ENCODE measurements at regions not wholly inside any gene's neighbourhood (a gene's known extent, or its start where the extent isn't known, plus 50 kb on each side); places are given as distances from the start of the nearest gene placed in this dataset.

GRCh38 chr10:31617133-31617532 lies 298.1 kb downstream of the ZEB1 start:
- H3K27ac ChIP-seq, result no peak overlapping the region
- TF ChIP-seq ZFX (IDR thresholded peaks at IDR 0.05), result no peak
- TF ChIP-seq, protein P1, sequence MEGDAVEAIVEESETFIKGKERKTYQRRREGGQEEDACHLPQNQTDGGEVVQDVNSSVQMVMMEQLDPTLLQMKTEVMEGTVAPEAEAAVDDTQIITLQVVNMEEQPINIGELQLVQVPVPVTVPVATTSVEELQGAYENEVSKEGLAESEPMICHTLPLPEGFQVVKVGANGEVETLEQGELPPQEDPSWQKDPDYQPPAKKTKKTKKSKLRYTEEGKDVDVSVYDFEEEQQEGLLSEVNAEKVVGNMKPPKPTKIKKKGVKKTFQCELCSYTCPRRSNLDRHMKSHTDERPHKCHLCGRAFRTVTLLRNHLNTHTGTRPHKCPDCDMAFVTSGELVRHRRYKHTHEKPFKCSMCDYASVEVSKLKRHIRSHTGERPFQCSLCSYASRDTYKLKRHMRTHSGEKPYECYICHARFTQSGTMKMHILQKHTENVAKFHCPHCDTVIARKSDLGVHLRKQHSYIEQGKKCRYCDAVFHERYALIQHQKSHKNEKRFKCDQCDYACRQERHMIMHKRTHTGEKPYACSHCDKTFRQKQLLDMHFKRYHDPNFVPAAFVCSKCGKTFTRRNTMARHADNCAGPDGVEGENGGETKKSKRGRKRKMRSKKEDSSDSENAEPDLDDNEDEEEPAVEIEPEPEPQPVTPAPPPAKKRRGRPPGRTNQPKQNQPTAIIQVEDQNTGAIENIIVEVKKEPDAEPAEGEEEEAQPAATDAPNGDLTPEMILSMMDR (conservative IDR thresholded peaks at IDR 0.05), result no peak

DNA sequence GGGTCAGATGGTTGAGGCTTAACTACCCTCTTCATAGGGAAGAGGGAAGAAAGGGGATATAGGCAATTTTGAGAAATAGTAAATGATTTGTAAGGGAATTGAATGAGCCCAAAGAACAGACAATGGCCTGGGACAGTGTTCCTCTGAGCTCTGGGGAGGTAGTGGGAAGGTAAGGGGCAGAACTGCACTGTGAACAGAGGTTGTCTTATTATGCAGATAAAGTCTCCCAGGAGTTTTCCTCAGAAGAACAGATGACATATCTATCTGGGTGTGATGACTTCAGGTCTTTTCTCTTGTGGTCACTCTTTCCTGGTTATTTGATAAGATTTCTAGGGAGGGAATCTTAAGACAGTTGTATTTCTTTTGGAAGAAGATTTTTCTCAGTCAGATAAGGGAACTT lies 296.1 kb downstream of the ZEB1 start:
- no peak for TF ChIP-seq ZFX (IDR thresholded peaks at IDR 0.05)
- TF ChIP-seq, protein P1 (conservative IDR thresholded peaks at IDR 0.05), result no peak

GRCh38 chr10:31614611-31615010 lies 295.6 kb downstream of the ZEB1 start:
- no peak for TF ChIP-seq ZFX (IDR thresholded peaks at IDR 0.05)
- TF ChIP-seq, protein P1 (conservative IDR thresholded peaks at IDR 0.05), result no peak
- no peak overlapping the region for H3K27ac ChIP-seq

More for the DNA sequence above, 296.1 kb downstream of the ZEB1 start:
- H3K27ac ChIP-seq, result no peak overlapping the region

DNA sequence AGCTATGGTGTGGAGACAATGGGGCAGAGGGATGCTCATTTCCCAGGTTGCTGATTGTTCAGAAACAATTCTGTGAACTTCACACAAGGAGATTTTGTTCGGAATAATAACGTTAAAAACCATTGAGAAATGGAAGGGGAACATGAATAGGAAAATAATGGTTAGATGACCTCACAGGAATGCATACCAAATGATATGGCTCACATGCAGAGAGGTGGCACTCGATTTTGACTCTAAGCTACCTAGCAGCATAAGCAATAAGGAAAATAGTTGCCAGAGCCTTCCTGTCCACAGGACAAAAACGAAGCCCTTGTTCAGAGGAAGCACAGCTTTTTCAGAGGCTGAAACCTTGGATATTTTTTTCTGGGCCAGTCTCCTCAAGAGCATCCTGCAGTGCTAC lies 293.1 kb downstream of the ZEB1 start:
- H3K27ac ChIP-seq, result no peak overlapping the region
- no peak for TF ChIP-seq ZFX (IDR thresholded peaks at IDR 0.05)
- TF ChIP-seq, protein P1 (conservative IDR thresholded peaks at IDR 0.05), result no peak

- H3K27ac ChIP-seq, result no peak overlapping the region
- no peak for TF ChIP-seq ZFX (IDR thresholded peaks at IDR 0.05)
- TF ChIP-seq, protein P1 (conservative IDR thresholded peaks at IDR 0.05), result no peak
Measured at GRCh38 chr10:31611161-31611560, 292.1 kb downstream of the ZEB1 start.

- TF ChIP-seq, protein P1 (conservative IDR thresholded peaks at IDR 0.05), result no peak
- TF ChIP-seq ZFX (IDR thresholded peaks at IDR 0.05), result no peak
- no peak overlapping the region for H3K27ac ChIP-seq
Measured at GRCh38 chr10:31607481-31607880, 288.5 kb downstream of the ZEB1 start.

DNA sequence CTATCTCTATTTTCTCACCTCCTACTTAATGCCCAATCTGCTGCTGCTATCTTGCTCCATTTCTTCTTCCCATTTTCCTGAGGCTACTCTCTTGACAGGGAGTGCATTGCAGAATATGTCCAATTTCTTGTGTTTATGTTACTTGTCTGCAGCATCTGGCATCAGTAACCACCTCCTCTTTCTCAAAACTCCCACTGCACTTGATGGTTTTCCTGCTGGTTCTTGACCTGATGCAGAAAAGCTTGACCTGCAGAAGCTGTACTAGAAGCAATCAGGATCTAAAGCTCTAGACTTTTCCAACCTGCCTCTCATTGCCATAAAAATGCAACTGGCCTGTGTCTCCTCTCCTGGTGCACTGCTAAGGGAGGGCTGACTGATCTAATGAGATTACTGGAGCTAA lies 287.8 kb downstream of the ZEB1 start:
- TF ChIP-seq, protein P1 (conservative IDR thresholded peaks at IDR 0.05), result no peak
- TF ChIP-seq ZFX (IDR thresholded peaks at IDR 0.05), result no peak
- no peak overlapping the region for H3K27ac ChIP-seq
